ENCODE measurements at regions not wholly inside any gene's neighbourhood (a gene's known extent, or its start where the extent isn't known, plus 50 kb on each side); places are given as distances from the start of the nearest gene placed in this dataset.
"Not testable (repeated sequence)": the region's sequence is repeated elsewhere in the genome, so short reads cannot be mapped to it uniquely, and the experiment has no call there.

- H3K9me3 ChIP-seq (replicated peaks in 1 of 11), result peaks cover 4 to 17% (median 7%) of the 10 kb centered on the region in 11 experiments; a peak in 17 of 22 replicates
- no peak overlapping the region for H3K4me3 ChIP-seq
- H3K4me1 ChIP-seq, result no peaks in the 10 kb centered on the region
- H3K9ac ChIP-seq, result no peak overlapping the region
- no peak for TF ChIP-seq Cebpa-rat (IDR thresholded peaks at IDR 0.05)
- no peaks in the 10 kb centered on the region for H3K27me3 ChIP-seq
- no peak overlapping the region for H3K4me2 ChIP-seq
- no peak overlapping the region for H3K27ac ChIP-seq
- no peaks in the 10 kb centered on the region for H3K36me3 ChIP-seq
- H4K20me1 ChIP-seq, result no peaks in the 10 kb centered on the region
Measured at GRCh38 chr6:160804639-160805038, 102.6 kb downstream of the PLG start.

- Histone ChIP-seq H3K9me3 (replicated peaks in 1 of 11) (peaks cover 0 to 9% (median 0%) of the 10 kb centered on the region in 11 experiments; a peak in 4 of 22 replicates), H3K27ac (no peak overlapping the region), H3K9ac (no peak overlapping the region), H3K4me2 (no peak overlapping the region), H3K4me3 (no peak overlapping the region), H3K27me3 (no peaks in the 10 kb centered on the region), H3K4me1 (no peaks in the 10 kb centered on the region), H4K20me1 (no peaks in the 10 kb centered on the region), H3K36me3 (no peaks in the 10 kb centered on the region)
- TF ChIP-seq Cebpa-rat (IDR thresholded peaks at IDR 0.05), result no peak
Measured at GRCh38 chr6:160808263-160808662, 106.2 kb downstream of the PLG start.

GRCh38 chr6:160810238-160810637, 108.2 kb downstream of the PLG start:
- H3K36me3 ChIP-seq, result no peaks in the 10 kb centered on the region
- H3K4me1 ChIP-seq, result no peaks in the 10 kb centered on the region
- no peaks in the 10 kb centered on the region for H3K27me3 ChIP-seq
- H3K9ac ChIP-seq, result no peak overlapping the region
- no peaks in the 10 kb centered on the region for H4K20me1 ChIP-seq
- no peak overlapping the region for H3K27ac ChIP-seq
- H3K4me3 ChIP-seq, result no peak overlapping the region
- 0 out of 22 replicates have a peak, but pooled peaks of 1 of the 11 experiments have one; percentile 38 for TF ChIP-seq Cebpa-rat (IDR thresholded peaks at IDR 0.05)
- no peak overlapping the region for H3K4me2 ChIP-seq
- H3K9me3 ChIP-seq (replicated peaks in 1 of 11), result peaks cover 0 to 3% (median 0%) of the 10 kb centered on the region in 11 experiments; a peak in 3 of 22 replicates

GRCh38 chr6:160812097-160812496, 110.1 kb downstream of the PLG start:
- H3K27me3 ChIP-seq, result no peaks in the 10 kb centered on the region
- H3K9me3 ChIP-seq (replicated peaks in 1 of 11), result no peaks in the 10 kb centered on the region
- no peak overlapping the region for H3K4me2 ChIP-seq
- no peaks in the 10 kb centered on the region for H3K36me3 ChIP-seq
- no peaks in the 10 kb centered on the region for H3K4me1 ChIP-seq
- H3K27ac ChIP-seq, result no peak overlapping the region
- H4K20me1 ChIP-seq, result no peaks in the 10 kb centered on the region
- H3K9ac ChIP-seq, result no peak overlapping the region
- H3K4me3 ChIP-seq, result no peak overlapping the region
- no peak for TF ChIP-seq Cebpa-rat (IDR thresholded peaks at IDR 0.05)

GRCh38 chr6:160818934-160819333, 116.9 kb downstream of the PLG start:
- no peak for TF ChIP-seq Cebpa-rat (IDR thresholded peaks at IDR 0.05)
- Histone ChIP-seq H3K27ac (no peak overlapping the region), H4K20me1 (no peaks in the 10 kb centered on the region), H3K9me3 (replicated peaks in 1 of 11) (peaks cover 19 to 36% (median 27%) of the 10 kb centered on the region in 11 experiments), H3K27me3 (no peaks in the 10 kb centered on the region), H3K4me2 (no peak overlapping the region), H3K4me3 (no peak overlapping the region), H3K9ac (no peak overlapping the region), H3K36me3 (no peaks in the 10 kb centered on the region), H3K4me1 (no peaks in the 10 kb centered on the region)

- H3K4me2 ChIP-seq, H4K20me1 ChIP-seq, H3K4me3 ChIP-seq, H3K27me3 ChIP-seq, H3K4me1 ChIP-seq, H3K36me3 ChIP-seq, H3K27ac ChIP-seq, H3K9ac ChIP-seq: not testable (repeated sequence)
- peaks cover 19 to 36% (median 27%) of the 10 kb centered on the region in 11 experiments for H3K9me3 ChIP-seq (replicated peaks in 1 of 11)
Measured at GRCh38 chr6:160820661-160821060, 118.6 kb downstream of the PLG start.

- Histone ChIP-seq H4K20me1 (no peaks in the 10 kb centered on the region), H3K9me3 (replicated peaks in 1 of 11) (no peaks in the 10 kb centered on the region), H3K4me3 (no peak overlapping the region), H3K4me2 (no peak overlapping the region), H3K27ac (no peak overlapping the region), H3K4me1 (no peaks in the 10 kb centered on the region), H3K27me3 (no peaks in the 10 kb centered on the region), H3K9ac (no peak overlapping the region), H3K36me3 (no peaks in the 10 kb centered on the region)
- no peak for TF ChIP-seq Cebpa-rat (IDR thresholded peaks at IDR 0.05)
Measured at GRCh38 chr6:160831739-160832138, 129.7 kb downstream of the PLG start.

GRCh38 chr6:160832422-160832821, 130.4 kb downstream of the PLG start:
- Histone ChIP-seq H3K4me2 (no peak overlapping the region), H3K9ac (no peak overlapping the region), H3K9me3 (replicated peaks in 1 of 11) (no peaks in the 10 kb centered on the region; a peak in 1 of 22 replicates), H3K4me3 (no peak overlapping the region), H3K27me3 (no peaks in the 10 kb centered on the region), H3K36me3 (no peaks in the 10 kb centered on the region), H3K27ac (no peak overlapping the region), H4K20me1 (no peaks in the 10 kb centered on the region; a peak in 1 of 22 replicates), H3K4me1 (no peaks in the 10 kb centered on the region)
- TF ChIP-seq Cebpa-rat (IDR thresholded peaks at IDR 0.05), result no peak

GRCh38 chr6:160837146-160837545, 135.1 kb downstream of the PLG start:
- Histone ChIP-seq H3K4me3 (no peak overlapping the region), H3K27me3 (no peaks in the 10 kb centered on the region), H3K36me3 (no peaks in the 10 kb centered on the region), H4K20me1 (no peaks in the 10 kb centered on the region; a peak in 1 of 22 replicates), H3K4me2 (no peak overlapping the region), H3K9me3 (replicated peaks in 1 of 11) (peaks cover 0 to 21% (median 17%) of the 10 kb centered on the region in 11 experiments; a peak in 15 of 22 replicates), H3K4me1 (0 out of 20 replicates have a peak, but pooled peaks cover 0 to 7% (median 0%) of the 10 kb centered on the region in 10 experiments), H3K27ac (no peak overlapping the region), H3K9ac (no peak overlapping the region)
- TF ChIP-seq Cebpa-rat (IDR thresholded peaks at IDR 0.05), result no peak

GRCh38 chr6:160851031-160851430, 140.5 kb upstream of the MAP3K4 start:
- no peaks in the 10 kb centered on the region for H3K36me3 ChIP-seq

More at GRCh38 chr6:160851031-160851430, 140.5 kb upstream of the MAP3K4 start:
- Histone ChIP-seq H3K27me3 (no peaks in the 10 kb centered on the region), H3K4me3 (no peak overlapping the region), H3K27ac (no peak overlapping the region), H4K20me1 (no peaks in the 10 kb centered on the region), H3K4me1 (no peaks in the 10 kb centered on the region), H3K9me3 (replicated peaks in 1 of 11) (peaks cover 0 to 4% (median under 1%) of the 10 kb centered on the region in 11 experiments; a peak in 7 of 22 replicates), H3K4me2 (no peak overlapping the region), H3K9ac (no peak overlapping the region)
- no peak for TF ChIP-seq Cebpa-rat (IDR thresholded peaks at IDR 0.05)

All from BLaER1 treated with 17β-estradiol and CSF1 and Interleukin-3, amounts not matched to agents 10 nM and 100 nM (cell line).